AG04449 (cell line): ENCODE measurements at regions not wholly inside any gene's neighbourhood (a gene's known extent, or its start where the extent isn't known, plus 50 kb on each side); places are given as distances from the start of the nearest gene placed in this dataset.

ENCODE experiments used
- CTCF ChIA-PET: fragments of 350-600 bp; formaldehyde crosslinking; extraction: SDS; loops from one replicate; lab custom pipeline; 2021; ENCODE audit warnings: antibody characterized with exemption; lab: Yijun Ruan, JAX
- POLR2A ChIA-PET: fragments of 400-600, 350-600 bp; formaldehyde crosslinking; extraction: SDS; loops from one replicate; lab custom pipeline; 2020; ENCODE audit warnings: antibody characterized with exemption, inconsistent platforms; lab: Yijun Ruan, JAX
- DNase-seq: peaks from one replicate; pipeline ENCODE4 v3.0.0-alpha.2; 2010; ENCODE audit warnings: low read depth, low spot score
- H3K4me3 ChIP-seq: 2 replicates; pipeline ENCODE4 v1.5.1; 2011; ENCODE audit warnings: low read depth, mild to moderate bottlenecking, control low read depth, low read length
- CTCF ChIP-seq: IDR thresholded peaks from one replicate; pipeline ENCODE4 v1.5.1; 2011; ENCODE audit warnings: mild to moderate bottlenecking, moderate library complexity, low read length, control low read depth, inconsistent platforms; ENCODE audit not compliant: insufficient read depth; ENCODE audit errors: missing control alignments

GRCh38 chr3:34567266-34567665 is 768.8 kb downstream of the PDCD6IP start:
- no peak overlapping the region for H3K4me3 ChIP-seq
- ChIA-PET POLR2A (no interaction called here), CTCF (no interaction called here)
- no peak for DNase-seq
- TF ChIP-seq CTCF = no peak

GRCh38 chr3:34568766-34569165 is 770.3 kb downstream of the PDCD6IP start:
- DNase-seq = no peak
- no peak for TF ChIP-seq CTCF
- H3K4me3 ChIP-seq = no peak overlapping the region
- ChIA-PET POLR2A (no interaction called here), CTCF (no interaction called here)

GRCh38 chr3:34569437-34569836 is 771.0 kb downstream of the PDCD6IP start:
- DNase-seq = no peak
- no peak overlapping the region for H3K4me3 ChIP-seq
- TF ChIP-seq CTCF = no peak
- ChIA-PET POLR2A (no interaction called here), CTCF (no interaction called here)

GRCh38 chr3:34570916-34571705 is 772.7 kb downstream of the PDCD6IP start:
- TF ChIP-seq CTCF = no peak
- DNase-seq = no peak
- POLR2A ChIA-PET = no interaction called here
- CTCF ChIA-PET = no interaction called here
- no peak overlapping the region for H3K4me3 ChIP-seq

- no peak for DNase-seq
- ChIA-PET CTCF (no interaction called here), POLR2A (no interaction called here)
- TF ChIP-seq CTCF = no peak
- H3K4me3 ChIP-seq = no peak overlapping the region
These were observed 773.3 kb downstream of the PDCD6IP start for GRCh38 chr3:34571714-34572113.

- CTCF ChIA-PET = no interaction called here
- POLR2A ChIA-PET = no interaction called here
These were observed 777.3 kb downstream of the PDCD6IP start for GRCh38 chr3:34575776-34576175.

More at GRCh38 chr3:34575776-34576175, 777.3 kb downstream of the PDCD6IP start:
- no peak for DNase-seq
- TF ChIP-seq CTCF = no peak
- H3K4me3 ChIP-seq = no peak overlapping the region
